ENCODE measurements at regions not wholly inside any gene's neighbourhood (a gene's known extent, or its start where the extent isn't known, plus 50 kb on each side); places are given as distances from the start of the nearest gene placed in this dataset.

GRCh38 chr15:77837649-77838025, 204.9 kb upstream of the LINGO1 start (continued):
- TF ChIP-seq CTCF (IDR thresholded peaks at IDR 0.05; ENCODE audit: control extremely low read depth in 1 of 3, insufficient read depth in 1 of 3, low read depth in 1 of 3, low read length in 3 of 3) = no peak
- no peak for TF ChIP-seq SIN3A (conservative IDR thresholded peaks at IDR 0.05 in 1 of 2, IDR thresholded peaks at IDR 0.05 in 1 of 2; ENCODE audit: low read depth in 1 of 2, low read length in 2 of 2)
- TF ChIP-seq JUND (IDR thresholded peaks at IDR 0.05; ENCODE audit: low read length) = no peak
- TF ChIP-seq CHD1 (IDR thresholded peaks at IDR 0.05; ENCODE audit: low read depth, low read length) = no peak
- TF ChIP-seq USF2 (IDR thresholded peaks at IDR 0.05; ENCODE audit: low read length) = no peak
- no peak for TF ChIP-seq JUN (IDR thresholded peaks at IDR 0.05; ENCODE audit: low read depth, low read length)

Data from H1 (cell line).